Osteocyte (in vitro differentiated cells): ENCODE measurements at regions not wholly inside any gene's neighbourhood (a gene's known extent, or its start where the extent isn't known, plus 50 kb on each side); places are given as distances from the start of the nearest gene placed in this dataset.

Source experiments
- DNase-seq: peaks from one replicate; pipeline ENCODE4 v3.0.0; 2021; ENCODE audit warnings: mixed read lengths; ENCODE audit not compliant: unreplicated experiment; ENCODE audit errors: extremely low spot score
- H3K27ac Mint-ChIP-seq: one replicate; pipeline ENCODE4 v1.8.0; 2021; ENCODE audit warnings: mild to moderate bottlenecking, mixed read lengths; ENCODE audit not compliant: unreplicated experiment
- H3K27me3 Mint-ChIP-seq: one replicate; pipeline ENCODE4 v1.8.0; 2021; ENCODE audit warnings: mixed read lengths; ENCODE audit not compliant: unreplicated experiment
- H3K36me3 Mint-ChIP-seq: one replicate; pipeline ENCODE4 v1.8.0; 2021; ENCODE audit warnings: mixed read lengths; ENCODE audit not compliant: unreplicated experiment
- H3K4me1 Mint-ChIP-seq: one replicate; pipeline ENCODE4 v1.8.0; 2021; ENCODE audit warnings: mixed read lengths; ENCODE audit not compliant: unreplicated experiment
- H3K4me3 Mint-ChIP-seq: one replicate; pipeline ENCODE4 v1.8.0; 2021; ENCODE audit warnings: mild to moderate bottlenecking, moderate library complexity, mixed read lengths; ENCODE audit not compliant: unreplicated experiment
- H3K9me3 Mint-ChIP-seq: one replicate; pipeline ENCODE4 v1.8.0; 2021; ENCODE audit warnings: mixed read lengths; ENCODE audit not compliant: unreplicated experiment
- CTCF ChIP-seq: fragments of 200-600 bp; sonication (generic); IDR thresholded peaks from 2 replicates; pipeline ENCODE4 v1.5.0; 2021; ENCODE audit warnings: antibody characterized with exemption, mild to moderate bottlenecking, moderate library complexity

- Mint-ChIP-seq H3K27me3 (no peaks in the 10 kb centered on the region), H3K4me1 (peaks cover 56% of the 10 kb centered on the region), H3K36me3 (no peaks in the 10 kb centered on the region), H3K9me3 (peaks cover 4% of the 10 kb centered on the region), H3K27ac (peak overlapping the region; percentile 87), H3K4me3 (peak overlapping the region; percentile 69)
- DNase-seq: peak; percentile 87
- no peak for TF ChIP-seq CTCF
Observed at GRCh38 chr6:125363039-125363823, 61.5 kb upstream of the HDDC2 start.

- Mint-ChIP-seq H3K4me1 (peaks cover 59% of the 10 kb centered on the region), H3K27ac (peak overlapping the region; percentile 87), H3K36me3 (no peaks in the 10 kb centered on the region), H3K27me3 (no peaks in the 10 kb centered on the region), H3K9me3 (peaks cover 4% of the 10 kb centered on the region), H3K4me3 (peak overlapping the region; percentile 69)
- no peak for TF ChIP-seq CTCF
- DNase-seq: no peak
Observed at GRCh38 chr6:125363824-125364165, 62.0 kb upstream of the HDDC2 start.

GRCh38 chr6:125365230-125365629 is 63.5 kb upstream of the HDDC2 start:
- Mint-ChIP-seq H3K27ac (peak overlapping the region; percentile 40), H3K4me3 (no peak overlapping the region), H3K4me1 (peaks cover 60% of the 10 kb centered on the region), H3K9me3 (peaks cover 4% of the 10 kb centered on the region), H3K36me3 (no peaks in the 10 kb centered on the region), H3K27me3 (no peaks in the 10 kb centered on the region)
- no peak for DNase-seq
- no peak for TF ChIP-seq CTCF

- no peak for DNase-seq
- Mint-ChIP-seq H3K4me3 (no peak overlapping the region), H3K4me1 (peaks cover 58% of the 10 kb centered on the region), H3K9me3 (no peaks in the 10 kb centered on the region), H3K27me3 (no peaks in the 10 kb centered on the region), H3K27ac (no peak overlapping the region), H3K36me3 (no peaks in the 10 kb centered on the region)
- no peak for TF ChIP-seq CTCF
Observed at GRCh38 chr6:125367036-125367782, 65.4 kb upstream of the HDDC2 start.

- TF ChIP-seq CTCF: no peak
- Mint-ChIP-seq H3K27ac (no peak overlapping the region), H3K4me1 (peaks cover 42% of the 10 kb centered on the region), H3K4me3 (no peak overlapping the region), H3K27me3 (no peaks in the 10 kb centered on the region), H3K9me3 (no peaks in the 10 kb centered on the region), H3K36me3 (no peaks in the 10 kb centered on the region)
- no peak for DNase-seq
Observed at GRCh38 chr6:125370343-125370742, 68.6 kb upstream of the HDDC2 start.
